ENCODE measurements at regions not wholly inside any gene's neighbourhood (a gene's known extent, or its start where the extent isn't known, plus 50 kb on each side); places are given as distances from the start of the nearest gene placed in this dataset.

GRCh38 chr10:45564303-45564959 lies 108.1 kb downstream of the ZFAND4 start:
- CTCF ChIA-PET: no interaction called here

GRCh38 chr10:45561952-45562351 lies 110.6 kb downstream of the ZFAND4 start:
- no peak for DNase-seq (ENCODE audit: low read depth, low spot score)
- POLR2A ChIA-PET: no interaction called here
- CTCF ChIA-PET: no interaction called here
- TF ChIP-seq CTCF (IDR thresholded peaks at IDR 0.05; ENCODE audit: low read depth, low read length): no peak
- Histone ChIP-seq H3K9me3 (ENCODE audit: control insufficient read depth, insufficient read depth, low read length) (no peaks in the 10 kb centered on the region), H3K27ac (ENCODE audit: low read depth, low read length) (no peak overlapping the region), H3K4me3 (ENCODE audit: low read depth, low read length) (no peak overlapping the region), H3K27me3 (ENCODE audit: control insufficient read depth, insufficient read depth, low read length) (no peaks in the 10 kb centered on the region)

More at GRCh38 chr10:45564303-45564959, 108.1 kb downstream of the ZFAND4 start:
- Histone ChIP-seq H3K4me3 (ENCODE audit: low read depth, low read length) (no peak overlapping the region), H3K27ac (ENCODE audit: low read depth, low read length) (no peak overlapping the region), H3K27me3 (ENCODE audit: control insufficient read depth, insufficient read depth, low read length) (no peaks in the 10 kb centered on the region), H3K9me3 (ENCODE audit: control insufficient read depth, insufficient read depth, low read length) (no peaks in the 10 kb centered on the region)
- no peak for DNase-seq (ENCODE audit: low read depth, low spot score)
- no peak for TF ChIP-seq CTCF (IDR thresholded peaks at IDR 0.05; ENCODE audit: low read depth, low read length)
- POLR2A ChIA-PET: no interaction called here

- H3K27ac ChIP-seq (ENCODE audit: low read depth, low read length): no peak overlapping the region
- no peak overlapping the region for H3K4me3 ChIP-seq (ENCODE audit: low read depth, low read length)
- H3K27me3 ChIP-seq (ENCODE audit: control insufficient read depth, insufficient read depth, low read length): no peaks in the 10 kb centered on the region
- TF ChIP-seq CTCF (IDR thresholded peaks at IDR 0.05; ENCODE audit: low read depth, low read length): no peak
- DNase-seq (ENCODE audit: low read depth, low spot score): no peak
- CTCF ChIA-PET: no interaction called here
- POLR2A ChIA-PET: no interaction called here
- H3K9me3 ChIP-seq (ENCODE audit: control insufficient read depth, insufficient read depth, low read length): no peaks in the 10 kb centered on the region
Measured at GRCh38 chr10:45560262-45560661, 112.3 kb downstream of the ZFAND4 start.

- ChIA-PET CTCF (no interaction called here), POLR2A (no interaction called here)
- no peaks in the 10 kb centered on the region for H3K27me3 ChIP-seq (ENCODE audit: control insufficient read depth, insufficient read depth, low read length)
- no peak overlapping the region for H3K27ac ChIP-seq (ENCODE audit: low read depth, low read length)
- no peak for TF ChIP-seq CTCF (IDR thresholded peaks at IDR 0.05; ENCODE audit: low read depth, low read length)
- no peaks in the 10 kb centered on the region for H3K9me3 ChIP-seq (ENCODE audit: control insufficient read depth, insufficient read depth, low read length)
- no peak overlapping the region for H3K4me3 ChIP-seq (ENCODE audit: low read depth, low read length)
- DNase-seq (ENCODE audit: low read depth, low spot score): no peak
Measured at GRCh38 chr10:45558425-45558824, 114.1 kb downstream of the ZFAND4 start.

GRCh38 chr10:45557275-45557905 lies 115.2 kb downstream of the ZFAND4 start:
- Histone ChIP-seq H3K27ac (ENCODE audit: low read depth, low read length) (no peak overlapping the region), H3K4me3 (ENCODE audit: low read depth, low read length) (no peak overlapping the region), H3K9me3 (ENCODE audit: control insufficient read depth, insufficient read depth, low read length) (no peaks in the 10 kb centered on the region), H3K27me3 (ENCODE audit: control insufficient read depth, insufficient read depth, low read length) (no peaks in the 10 kb centered on the region)
- CTCF ChIA-PET: no interaction called here
- no peak for TF ChIP-seq CTCF (IDR thresholded peaks at IDR 0.05; ENCODE audit: low read depth, low read length)
- DNase-seq (ENCODE audit: low read depth, low spot score): no peak
- POLR2A ChIA-PET: no interaction called here

All from AG04450 (cell line).